Activated CD4-positive, alpha-beta T cell treated with anti-CD3 and anti-CD28 coated beads, Interleukin-2, amount 50 U/mL, for 1 hour (primary cell): ENCODE measurements at regions not wholly inside any gene's neighbourhood (a gene's known extent, or its start where the extent isn't known, plus 50 kb on each side); places are given as distances from the start of the nearest gene placed in this dataset.

Experiments
- DNase-seq: peaks from one replicate; pipeline ENCODE4 v3.0.0-alpha.2; 2020

DNA sequence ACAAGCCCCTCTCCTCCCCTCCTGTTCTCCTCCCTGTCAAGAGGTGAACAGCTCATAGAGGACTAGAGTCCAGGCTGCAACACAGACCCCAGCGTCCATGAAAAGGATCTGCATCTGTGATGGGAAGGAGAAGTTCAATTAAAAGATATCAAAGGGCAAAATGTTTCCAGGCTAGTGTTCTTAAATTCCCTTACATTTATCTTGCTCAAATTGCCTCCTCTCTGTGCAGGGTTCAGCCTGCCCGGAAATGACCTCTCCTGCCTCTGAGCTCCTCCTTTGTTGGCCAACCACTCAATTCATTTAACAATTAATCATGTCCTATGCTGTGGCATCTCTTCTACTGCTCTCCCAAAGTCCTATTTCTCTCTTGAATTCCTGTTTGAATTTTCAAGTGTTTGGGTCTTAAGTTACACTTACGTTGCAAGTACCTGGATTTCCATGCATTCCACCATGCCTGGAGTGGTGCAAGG, 105.3 kb downstream of the TSN start:
- no peak for DNase-seq

DNA sequence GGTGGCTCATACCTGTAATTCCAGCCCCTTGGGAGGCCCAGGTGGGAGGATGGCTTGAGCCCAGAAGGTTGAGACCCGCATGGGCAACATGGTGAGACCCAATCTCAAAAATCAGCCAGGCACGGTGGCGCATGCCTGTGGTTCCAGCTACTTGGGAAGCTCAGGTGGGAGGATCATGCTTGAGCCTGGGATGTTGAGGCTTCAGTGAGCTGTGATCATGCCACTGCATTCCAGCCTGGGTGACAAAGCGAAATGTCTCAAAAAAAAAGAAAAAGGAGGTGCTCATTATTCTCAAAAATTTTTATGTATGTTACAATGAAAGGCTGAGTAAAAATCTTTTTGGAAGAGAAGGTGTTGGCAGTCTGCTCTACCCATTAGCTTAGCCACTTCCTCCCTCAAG, 106.8 kb downstream of the TSN start:
- no peak for DNase-seq

DNA sequence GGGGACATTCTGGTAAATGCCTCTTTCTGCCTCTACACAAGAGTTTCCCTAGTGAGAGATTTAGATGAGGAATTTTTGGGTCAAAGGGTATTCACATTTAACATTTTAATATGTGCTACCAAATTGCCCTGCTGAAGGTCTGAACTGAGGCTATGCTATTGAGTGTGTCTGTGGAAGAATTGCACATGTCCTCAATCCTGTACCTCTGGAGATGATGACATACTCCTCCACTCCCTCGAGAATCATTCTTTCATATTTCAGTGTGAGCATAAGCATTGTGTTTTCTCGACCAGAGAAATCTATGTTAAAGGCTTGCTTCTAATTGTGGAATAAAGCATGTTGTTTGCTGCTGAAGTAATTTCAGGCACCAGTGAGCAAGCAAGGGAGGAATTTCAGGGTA, 110.5 kb downstream of the TSN start:
- DNase-seq = no peak

DNA sequence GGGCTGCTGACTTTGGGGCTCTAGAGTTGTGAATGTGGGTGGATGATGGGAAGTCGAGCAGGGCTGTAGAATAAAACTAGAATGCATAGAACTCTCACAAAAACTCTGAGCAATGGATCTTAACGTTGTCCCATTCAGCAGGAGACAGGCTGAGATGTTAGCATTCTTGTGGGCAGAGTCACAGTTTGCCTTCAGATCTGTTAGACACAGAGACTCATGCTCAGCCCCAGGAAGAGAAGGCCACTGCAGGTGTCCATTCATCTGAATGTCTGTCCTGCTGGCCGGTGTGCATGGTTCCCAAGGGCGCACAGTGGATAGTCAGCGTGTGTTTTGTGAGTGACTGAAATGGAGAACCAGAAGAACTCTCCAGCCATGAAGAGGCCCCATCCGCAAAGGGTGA, 111.3 kb downstream of the TSN start:
- no peak for DNase-seq

DNA sequence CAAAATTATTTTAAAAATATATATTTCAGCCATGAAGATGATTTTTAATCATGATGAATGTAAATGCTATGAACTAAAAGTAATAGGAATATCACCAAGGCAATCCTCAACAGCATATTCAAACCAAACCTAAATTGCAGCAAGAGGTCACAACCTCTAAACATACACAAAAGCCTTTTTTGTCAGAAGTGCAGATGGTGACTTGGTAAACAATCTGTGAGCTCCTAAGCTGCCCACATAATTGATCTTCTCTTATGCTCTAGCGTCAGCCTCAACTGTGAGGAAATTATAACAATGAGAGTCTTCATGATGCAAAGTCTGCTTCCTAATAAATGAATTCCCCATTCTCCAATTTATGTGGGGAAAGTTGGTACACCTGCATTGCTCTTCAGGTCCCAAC, 113.2 kb downstream of the TSN start:
- DNase-seq = no peak

DNA sequence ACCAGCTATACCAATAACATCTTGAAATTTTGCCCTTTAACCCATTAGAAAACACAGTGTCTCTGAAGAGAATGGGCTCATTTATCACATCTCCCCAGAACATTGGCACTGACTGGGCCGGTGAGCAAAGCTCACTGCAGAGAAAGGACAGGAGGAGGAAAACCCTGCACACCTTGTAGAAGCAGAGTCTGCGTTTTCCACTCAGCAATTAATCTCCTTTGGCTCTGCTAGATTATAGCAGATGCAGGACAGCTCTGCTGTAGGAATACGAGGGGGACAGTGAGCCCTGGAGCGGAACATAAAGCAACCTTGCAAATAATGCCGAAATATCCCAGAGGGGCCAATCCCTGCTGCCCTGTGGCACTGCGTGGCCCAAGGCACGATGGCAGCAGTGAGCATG, 113.9 kb downstream of the TSN start:
- no peak for DNase-seq

DNA sequence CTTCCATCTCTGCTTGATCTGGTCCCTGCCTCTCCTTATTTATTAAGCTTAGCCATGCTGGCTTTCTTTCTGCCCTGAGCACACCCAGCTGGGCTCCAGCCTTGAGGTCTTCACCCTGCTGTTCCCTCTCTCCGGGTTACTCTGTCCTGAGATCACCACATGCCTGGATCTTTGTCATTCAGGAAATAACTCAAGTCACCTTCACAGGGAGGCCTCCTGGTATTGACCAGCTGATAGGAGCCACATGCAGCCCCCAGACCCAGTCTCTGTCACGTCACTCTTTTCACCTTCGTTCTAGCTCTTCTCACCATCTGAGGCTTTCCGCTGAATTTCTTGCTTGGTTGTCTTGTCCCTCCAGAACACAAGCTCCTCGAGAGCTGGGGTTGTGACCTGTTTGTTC, 114.4 kb downstream of the TSN start:
- no peak for DNase-seq

DNA sequence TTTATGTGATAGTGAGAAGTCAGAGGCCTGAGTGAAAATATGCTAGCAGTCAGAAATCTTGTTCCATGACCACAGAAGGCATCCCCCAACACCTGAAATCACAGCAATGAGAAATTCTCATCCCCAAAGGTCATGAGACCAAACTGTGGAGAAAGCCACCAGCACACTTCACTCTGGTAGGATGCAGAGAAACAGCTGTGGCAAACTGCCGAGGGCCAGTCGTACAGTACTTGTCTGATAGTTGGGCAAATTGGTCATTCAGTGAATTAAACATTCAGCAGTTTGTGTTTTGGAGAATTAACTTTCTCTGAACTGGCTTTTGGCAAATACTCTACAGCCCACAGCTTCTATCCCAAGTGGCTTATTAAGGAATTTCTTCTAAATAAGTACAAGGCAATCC, 117.2 kb downstream of the TSN start:
- no peak for DNase-seq

DNA sequence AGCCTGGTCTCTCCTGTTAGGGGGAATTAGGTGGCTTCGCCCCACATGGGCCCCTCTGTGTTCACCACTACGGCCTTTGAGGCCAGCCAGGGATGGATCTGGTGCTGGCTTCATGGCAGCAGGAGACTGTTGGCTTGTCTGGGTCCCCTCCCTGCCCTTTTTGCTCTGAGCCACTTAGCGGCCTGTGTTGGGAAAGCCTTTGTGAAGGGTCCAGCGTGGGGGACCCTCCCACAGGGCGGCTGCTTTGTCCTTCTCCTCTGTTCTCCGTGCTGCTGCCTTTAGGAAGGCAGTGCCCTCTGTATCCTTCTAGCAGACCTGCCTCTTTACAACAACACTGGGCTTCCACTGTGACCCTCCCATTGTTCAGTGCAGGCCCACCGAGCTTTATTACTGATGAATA, 118.4 kb downstream of the TSN start:
- DNase-seq = no peak

DNA sequence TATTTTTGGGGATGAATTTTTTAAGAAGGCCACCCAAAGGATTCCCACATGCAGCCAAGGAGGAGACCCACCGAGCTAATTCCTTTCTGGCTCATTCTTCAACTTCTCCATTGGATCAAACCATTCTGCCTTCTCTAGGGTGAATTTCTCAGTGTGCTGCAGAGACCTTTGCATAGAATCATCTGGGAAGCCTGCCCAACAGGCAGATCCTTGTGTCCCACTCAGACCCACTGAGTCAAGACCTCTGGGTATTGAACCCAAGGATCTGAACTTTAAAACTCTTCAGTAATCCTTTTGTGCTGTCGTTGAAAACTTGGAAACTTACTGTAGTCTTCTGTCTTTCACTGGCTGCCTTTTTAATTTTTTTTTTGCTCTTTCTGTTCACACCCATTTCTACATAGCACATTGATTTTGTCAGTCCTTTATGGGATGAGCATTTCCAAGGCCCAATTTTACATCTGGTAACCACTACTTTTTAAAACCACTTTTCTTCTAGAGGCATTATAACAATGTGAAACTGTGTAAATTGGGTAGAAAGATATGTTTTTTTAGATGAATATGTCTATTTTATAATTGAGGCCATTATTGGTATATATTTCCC, 120.2 kb downstream of the TSN start:
- no peak for DNase-seq

DNA sequence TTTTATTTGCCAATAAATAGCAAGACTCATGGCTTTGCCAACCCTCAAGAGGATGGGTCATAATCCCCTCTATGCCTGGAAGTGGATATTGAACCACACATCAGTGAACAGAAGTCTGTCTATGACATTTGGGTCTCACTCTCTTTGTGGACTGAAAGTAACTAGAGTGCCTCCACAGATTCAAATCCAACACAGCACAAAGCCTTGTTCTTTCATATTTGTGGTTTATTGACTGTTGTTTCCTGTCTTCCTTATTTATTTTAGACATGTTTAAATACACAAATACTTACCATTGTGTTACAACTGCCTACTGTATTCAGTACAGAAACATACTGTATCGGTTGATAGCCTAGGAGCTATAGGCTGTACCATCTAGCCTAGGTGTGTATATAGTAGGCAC, 121.9 kb downstream of the TSN start:
- DNase-seq = no peak

DNA sequence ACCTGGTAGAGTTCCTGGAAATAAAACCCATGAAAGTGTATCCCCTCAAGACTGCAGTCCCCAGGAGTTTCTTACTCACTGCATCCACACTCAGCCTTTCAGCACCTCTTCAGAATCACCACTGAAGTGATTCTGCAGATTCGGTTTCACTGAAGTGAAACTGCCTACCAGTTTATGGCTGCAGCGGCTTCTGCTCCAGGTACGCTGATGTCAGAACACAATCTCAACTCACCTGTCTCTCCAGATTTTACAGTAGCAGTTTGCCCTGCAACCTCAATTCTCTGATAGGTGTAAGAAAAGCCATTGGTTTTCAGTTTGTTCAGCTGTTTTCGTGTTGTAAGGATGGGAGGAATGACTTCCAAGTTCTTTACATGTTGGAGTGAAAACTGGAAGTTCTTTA, 124.8 kb downstream of the TSN start:
- DNase-seq = no peak

DNA sequence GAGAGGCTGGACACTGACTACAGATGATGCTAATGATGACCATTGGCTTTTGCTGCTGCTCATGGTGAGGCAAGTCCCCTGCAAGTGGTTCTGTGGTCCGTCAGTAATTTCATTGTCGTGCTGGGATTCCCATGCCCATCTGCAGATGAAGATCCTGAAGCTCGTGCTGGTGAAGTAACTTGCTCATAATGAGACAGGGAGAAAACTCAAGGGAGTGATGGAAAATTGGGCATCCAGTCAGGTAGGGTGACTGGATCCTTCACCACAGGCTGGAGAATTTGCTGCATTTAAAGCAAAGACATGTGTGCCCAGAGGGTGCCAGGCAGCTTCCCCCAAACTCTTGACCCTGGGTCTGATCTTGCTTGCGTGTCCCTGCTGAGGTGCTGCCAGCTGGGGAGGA, 125.6 kb downstream of the TSN start:
- no peak for DNase-seq

DNA sequence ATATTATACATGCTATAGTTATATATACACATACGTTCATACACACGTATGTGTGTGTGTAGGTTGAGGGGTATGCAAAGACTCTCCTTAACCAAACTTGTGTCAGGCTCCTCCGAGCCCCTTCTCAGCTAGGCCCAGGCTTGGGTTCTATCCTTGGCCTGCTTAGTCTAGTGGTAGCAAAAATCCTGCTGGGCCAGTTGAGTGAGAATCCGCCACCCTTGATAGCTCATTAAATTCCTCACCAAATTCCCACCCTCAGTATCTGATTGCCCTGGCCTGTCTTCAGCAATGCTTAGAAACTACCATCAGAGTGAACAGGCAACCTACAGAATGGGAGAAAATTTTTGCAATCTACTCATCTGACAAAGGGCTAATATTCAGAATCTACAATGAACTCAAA, 126.5 kb downstream of the TSN start:
- no peak for DNase-seq

DNA sequence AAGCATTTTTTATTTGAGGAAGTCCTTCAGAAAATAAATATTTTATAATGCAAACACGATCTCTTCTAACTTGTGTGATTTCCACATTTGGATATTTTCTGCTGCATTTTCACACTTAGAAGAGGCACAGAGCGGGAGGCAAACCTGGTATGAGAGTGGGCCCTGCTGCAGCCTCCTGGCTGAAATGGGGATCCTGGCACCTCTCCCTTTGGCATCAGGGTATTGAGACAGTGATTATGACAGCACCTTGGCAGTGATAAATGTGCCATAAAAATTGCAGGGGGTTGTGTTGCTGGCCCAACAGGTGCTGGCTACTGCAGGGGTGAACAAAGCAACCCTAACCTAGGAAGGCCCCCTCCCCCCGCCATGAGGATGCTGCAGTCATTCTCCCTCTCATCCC, 128.6 kb downstream of the TSN start:
- no peak for DNase-seq

DNA sequence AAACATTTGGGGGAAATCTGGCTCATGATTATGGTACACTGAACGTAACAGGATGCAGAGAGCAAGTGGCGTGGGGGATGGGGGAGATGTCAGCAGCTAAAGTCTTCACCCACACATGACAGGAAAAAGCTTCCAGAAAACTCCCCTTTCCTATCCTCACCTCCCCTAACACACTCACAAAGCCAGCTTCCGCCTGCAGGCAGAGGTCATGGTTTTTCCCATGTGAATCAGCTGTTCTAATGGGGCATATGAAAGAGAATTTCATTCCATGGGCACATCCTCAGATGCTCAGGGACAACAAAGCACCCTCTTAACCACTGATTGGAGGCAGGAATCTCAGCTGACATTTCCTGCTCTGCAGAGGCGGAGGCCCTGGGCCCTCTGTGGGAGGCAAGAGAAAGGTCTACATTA, 129.1 kb downstream of the TSN start:
- no peak for DNase-seq

DNA sequence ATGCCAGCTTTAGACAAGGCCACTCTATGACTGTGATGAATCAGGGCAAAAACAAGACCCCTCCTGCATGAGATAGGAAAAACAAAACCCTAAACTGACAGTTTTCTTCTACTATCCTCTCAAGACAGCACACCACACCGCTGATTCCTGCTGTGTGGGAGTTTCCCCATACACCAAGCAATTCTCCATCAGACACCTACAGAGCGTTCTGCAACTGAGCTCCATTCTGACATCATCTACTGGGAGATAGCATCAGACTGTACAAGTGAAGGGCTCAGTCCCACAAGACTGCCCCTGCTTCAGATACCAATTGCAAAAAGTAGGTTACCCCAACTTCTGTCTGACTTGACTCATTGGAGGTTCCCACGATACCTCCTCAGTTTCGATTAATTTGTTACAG, 130.6 kb downstream of the TSN start:
- DNase-seq = no peak

DNA sequence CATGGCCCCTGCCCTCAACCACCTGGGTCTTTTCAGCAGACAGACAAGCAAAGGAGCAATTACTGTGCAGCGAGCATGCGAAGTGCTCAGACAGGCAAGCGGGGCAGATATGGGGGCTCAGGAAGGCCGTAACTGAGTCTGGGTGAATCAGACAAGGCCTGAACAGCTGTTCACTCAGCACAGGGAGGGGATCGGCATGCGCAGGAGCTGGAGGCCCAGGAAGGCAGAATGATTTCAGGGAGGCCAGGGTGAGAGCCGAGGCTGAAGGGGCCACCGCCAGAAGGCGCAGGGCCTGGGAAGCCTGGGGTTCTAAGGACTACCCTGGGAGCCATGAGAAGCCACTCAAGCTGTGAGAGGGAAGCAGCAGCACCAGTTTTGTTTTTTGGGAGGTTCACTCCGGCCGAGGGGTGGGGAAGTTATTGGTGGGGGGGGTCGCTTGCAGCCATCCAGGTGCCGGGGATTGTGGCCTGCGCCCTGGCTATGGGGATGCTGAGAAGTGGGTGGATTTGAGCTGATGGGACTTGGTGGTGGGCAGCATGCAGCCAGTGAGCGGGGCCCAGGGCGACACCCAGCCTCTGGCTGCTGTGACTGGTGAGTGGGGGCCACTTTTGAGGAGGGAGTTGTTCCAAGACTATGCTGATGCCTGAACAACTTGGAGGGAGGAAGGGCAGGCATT, 132.2 kb downstream of the TSN start:
- DNase-seq = no peak

DNA sequence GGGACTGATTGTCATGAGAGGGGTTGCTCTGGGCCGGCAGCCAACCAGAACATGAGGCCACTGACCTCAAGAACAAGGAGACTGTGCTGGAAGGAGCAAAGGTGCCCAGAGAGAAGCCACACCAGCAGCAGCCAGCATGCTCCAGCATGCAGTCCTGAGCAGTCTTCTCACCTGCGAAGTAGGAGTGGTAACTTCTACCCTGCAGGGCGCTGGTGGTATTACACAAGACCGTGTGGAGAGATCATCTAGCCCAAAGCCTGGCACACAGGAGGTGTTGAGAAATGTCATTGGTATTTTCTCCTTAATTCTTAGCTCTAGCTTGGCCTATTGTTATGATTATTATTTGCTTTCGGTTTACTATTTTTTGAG, 132.7 kb downstream of the TSN start:
- no peak for DNase-seq

DNA sequence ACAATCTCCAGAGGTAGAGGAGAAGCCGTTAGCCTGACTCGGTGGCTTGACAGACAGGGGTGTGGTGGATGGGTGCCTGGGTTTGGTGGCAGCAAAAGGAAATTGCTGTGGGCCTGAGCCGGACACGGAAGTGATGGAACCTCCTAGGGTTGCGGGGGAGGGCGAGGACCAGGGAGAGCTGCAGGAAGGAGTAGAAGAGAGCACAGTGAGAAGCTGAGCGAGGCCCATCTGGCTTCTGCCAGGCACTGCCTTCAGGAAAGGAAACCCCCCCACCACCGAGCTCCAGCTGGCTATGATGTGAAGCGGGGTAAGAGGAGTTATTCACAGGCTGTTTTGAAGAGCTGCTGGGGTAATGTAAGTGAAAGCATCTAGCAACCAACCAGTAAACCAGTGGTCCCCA, 134.6 kb downstream of the TSN start:
- DNase-seq = no peak

DNA sequence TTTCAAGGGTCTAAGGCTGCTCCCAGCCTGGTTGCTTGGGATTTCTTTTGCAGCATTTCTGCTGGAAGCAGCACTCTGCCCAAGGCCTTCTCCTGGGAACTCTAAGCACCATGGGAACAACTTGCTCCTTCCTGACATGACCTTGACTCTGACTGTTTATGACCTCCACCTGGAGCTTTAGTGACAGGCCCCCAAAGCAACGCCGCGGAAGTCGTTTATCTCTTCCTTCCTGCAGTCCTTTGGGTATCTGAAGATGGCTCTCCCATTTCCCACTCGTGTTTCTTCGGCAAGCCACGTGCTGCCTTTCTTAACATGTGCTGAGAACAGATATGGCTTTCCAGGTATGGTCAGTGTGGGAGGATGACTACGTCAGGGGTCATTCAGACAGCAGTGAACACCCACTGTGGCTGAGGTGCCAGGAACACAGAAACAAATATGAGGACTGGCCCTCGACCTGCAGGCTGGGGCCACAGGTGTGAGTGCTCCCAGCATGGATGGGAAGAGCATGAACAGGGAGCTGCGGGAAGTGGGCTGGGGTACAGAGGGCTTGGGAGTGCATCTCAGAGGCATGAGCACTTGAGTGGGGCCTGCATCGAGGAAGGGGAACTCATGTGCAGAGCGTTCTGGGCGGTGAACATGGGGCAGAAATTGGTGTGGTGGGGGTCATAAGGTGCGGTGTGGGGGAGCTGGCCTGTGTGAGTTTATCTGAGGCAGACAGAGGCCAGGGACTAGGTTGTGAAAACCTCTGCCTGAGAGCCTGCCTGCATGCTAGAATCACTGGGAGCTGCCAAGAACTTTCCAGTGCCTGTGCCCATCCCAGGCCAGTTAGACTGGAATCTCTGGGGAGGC, 140.5 kb downstream of the TSN start:
- DNase-seq = no peak

DNA sequence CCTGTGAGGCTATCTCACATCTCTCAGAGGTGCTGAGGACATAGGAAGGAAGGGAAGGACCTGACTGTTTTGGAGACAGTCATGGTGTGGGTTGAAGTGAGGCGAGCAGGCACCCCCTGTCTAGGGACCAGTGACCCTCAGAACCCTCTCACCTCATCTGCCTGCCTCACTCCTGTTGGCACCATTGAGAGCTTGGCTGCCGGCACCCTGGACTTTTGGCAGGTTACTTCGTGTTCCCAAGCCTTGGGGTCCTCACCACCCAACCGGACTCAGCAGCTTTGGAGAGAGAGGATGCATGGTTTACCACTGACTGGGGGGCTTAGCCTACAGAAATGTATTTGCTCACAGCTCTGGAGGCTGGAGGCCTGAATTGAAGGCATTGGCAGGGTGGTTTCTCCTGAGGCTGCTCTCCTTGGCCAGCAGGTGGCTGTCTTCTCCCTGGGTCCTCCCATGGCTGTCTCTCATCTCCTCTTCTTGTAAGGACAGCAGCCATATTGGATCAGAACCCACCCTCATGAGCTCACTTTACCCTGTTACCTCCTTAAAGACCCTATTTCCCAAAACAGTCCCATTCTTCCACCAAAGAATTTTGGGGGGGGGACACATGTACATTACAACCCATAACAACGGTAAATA, 142.0 kb downstream of the TSN start:
- DNase-seq = no peak

DNA sequence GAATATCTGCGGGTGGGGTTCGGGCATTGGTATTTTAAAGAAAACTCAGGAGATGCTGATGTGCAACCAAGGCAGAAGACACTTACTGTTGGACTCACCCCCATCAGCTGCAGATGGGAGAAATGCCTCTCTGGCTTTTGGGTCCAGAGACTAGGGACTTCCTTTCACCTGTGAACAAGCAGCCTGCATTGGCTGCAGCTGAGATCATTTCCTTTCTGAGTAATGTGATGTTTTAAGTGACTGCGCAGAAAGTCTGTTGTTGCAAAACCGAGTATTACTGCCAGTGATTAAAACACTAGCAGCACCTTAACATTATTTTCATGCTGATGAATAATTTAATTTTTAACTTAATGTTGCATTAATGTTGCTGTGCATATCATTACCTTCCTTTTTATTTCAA, 143.0 kb downstream of the TSN start:
- no peak for DNase-seq

DNA sequence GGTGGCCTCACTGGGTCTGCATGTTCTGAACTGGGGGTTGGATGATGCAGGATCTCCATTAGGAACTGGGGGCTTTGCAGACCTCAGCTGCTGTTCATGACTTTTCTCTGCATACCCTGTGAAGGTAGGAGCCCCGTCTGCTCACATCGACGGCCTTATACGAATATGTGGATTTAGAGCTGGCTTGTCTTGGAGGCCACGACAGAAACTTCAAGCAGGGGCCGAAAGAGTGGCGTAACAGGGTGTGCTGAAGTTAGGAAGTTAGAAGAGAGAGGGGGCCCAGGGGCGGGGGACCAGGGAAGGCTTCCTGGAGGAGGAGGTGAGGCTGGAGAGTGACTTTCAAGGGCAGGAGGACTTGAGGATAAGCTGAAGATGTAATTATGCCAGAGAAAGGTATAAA, 144.9 kb downstream of the TSN start:
- DNase-seq = no peak
